CD8-positive, alpha-beta memory T cell (primary cell): ENCODE measurements at regions not wholly inside any gene's neighbourhood (a gene's known extent, or its start where the extent isn't known, plus 50 kb on each side); places are given as distances from the start of the nearest gene placed in this dataset.

Experiments used
- CTCF ChIA-PET: fragments of 350-600 bp; sonication (Branson Sonifier 250); formaldehyde crosslinking; loops from one replicate; lab custom pipeline; 2021; ENCODE audit warnings: antibody characterized with exemption; lab: Charles Lee
- POLR2A ChIA-PET: fragments of 350-600 bp; sonication (Branson Sonifier 250); formaldehyde crosslinking; loops from one replicate; lab custom pipeline; 2021; ENCODE audit warnings: antibody characterized with exemption; lab: Charles Lee
- DNase-seq, 5 donors: peaks; one replicate each; pipeline versions ENCODE4 v3.0.0 to v3.0.0-alpha.2; 2020 to 2022; ENCODE audit warnings: mixed read lengths in 1 of 5
- H3K27ac ChIP-seq: one replicate; pipeline ENCODE4 v1.7.0; 2013; ENCODE audit warnings: low read depth, mild to moderate bottlenecking, low read length, moderate library complexity
- H3K27me3 ChIP-seq: 2 replicates; pipeline ENCODE4 v1.7.0; 2013; ENCODE audit warnings: low read length, mild to moderate bottlenecking; ENCODE audit not compliant: insufficient read depth, poor library complexity, severe bottlenecking
- H3K36me3 ChIP-seq: 2 replicates; pipeline ENCODE4 v1.7.0; 2013; ENCODE audit warnings: mild to moderate bottlenecking, low read length, moderate library complexity; ENCODE audit not compliant: insufficient read depth
- H3K4me1 ChIP-seq: 2 replicates; pipeline ENCODE4 v1.7.0; 2013; ENCODE audit warnings: mild to moderate bottlenecking, low read length, moderate library complexity; ENCODE audit not compliant: insufficient read depth
- H3K4me3 ChIP-seq: 2 replicates; pipeline ENCODE4 v1.7.0; 2013; ENCODE audit warnings: mild to moderate bottlenecking, low read length
- H3K9me3 ChIP-seq: 2 replicates; pipeline ENCODE4 v1.7.0; 2013; ENCODE audit warnings: mild to moderate bottlenecking, low read length
- H3K27ac Mint-ChIP-seq, 8 donors: one replicate each; pipeline ENCODE4 v1.8.0; 2020 to 2021; ENCODE audit warnings: mixed read lengths in 8 of 8, mild to moderate bottlenecking in 6 of 8, inconsistent platforms in 3 of 8, moderate library complexity in 3 of 8
- H3K27me3 Mint-ChIP-seq, 2 donors: one replicate each; pipeline ENCODE4 v1.8.0; 2020 to 2021; ENCODE audit warnings: mixed read lengths in 2 of 2, mild to moderate bottlenecking in 1 of 2, moderate library complexity in 1 of 2
- H3K36me3 Mint-ChIP-seq, 3 donors: one replicate each; pipeline ENCODE4 v1.8.0; 2020 to 2021; ENCODE audit warnings: mixed read lengths in 3 of 3, inconsistent platforms in 1 of 3, mild to moderate bottlenecking in 1 of 3
- H3K4me1 Mint-ChIP-seq, 3 donors: one replicate each; pipeline ENCODE4 v1.8.0; 2020 to 2021; ENCODE audit warnings: mixed read lengths in 3 of 3, inconsistent platforms in 1 of 3, mild to moderate bottlenecking in 1 of 3
- H3K4me3 Mint-ChIP-seq, 7 donors: one replicate each; pipeline ENCODE4 v1.8.0; 2020 to 2021; ENCODE audit warnings: mixed read lengths in 7 of 7, mild to moderate bottlenecking in 6 of 7, moderate library complexity in 4 of 7, inconsistent platforms in 2 of 7
- H3K9me3 Mint-ChIP-seq, 5 donors: one replicate each; pipeline ENCODE4 v1.8.0; 2020 to 2022; ENCODE audit warnings: mixed read lengths in 5 of 5, mild to moderate bottlenecking in 3 of 5, moderate library complexity in 2 of 5, inconsistent platforms in 1 of 5

DNA sequence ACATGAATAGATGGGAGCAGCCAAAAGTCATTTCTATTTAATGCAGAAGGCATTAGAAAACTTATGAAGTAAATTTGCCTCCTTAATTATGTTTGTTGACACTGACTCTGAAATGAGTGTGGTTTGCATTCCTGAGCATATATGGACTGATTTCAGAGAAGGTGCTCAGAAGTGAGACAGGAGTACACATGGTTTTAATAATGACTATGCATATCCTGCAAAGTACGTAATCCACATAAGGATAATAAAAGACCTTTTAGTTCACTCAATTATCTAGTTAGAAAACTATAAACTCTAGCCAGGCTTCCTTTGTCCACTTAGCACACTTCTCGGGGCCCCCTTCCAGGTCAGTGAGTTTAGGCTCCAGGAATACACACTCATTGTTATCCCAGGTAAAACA, 75.7 kb upstream of the SNX2 start:
- Mint-ChIP-seq H3K9me3 (no peaks in the 10 kb centered on the region), H3K4me1 (no peaks in the 10 kb centered on the region), H3K27ac (no peak overlapping the region), H3K27me3 (peaks cover 0 to 4% of the 10 kb centered on the region in 2 donors), H3K4me3 (no peak overlapping the region), H3K36me3 (no peaks in the 10 kb centered on the region)
- Histone ChIP-seq H3K27me3 (no peaks in the 10 kb centered on the region), H3K27ac (no peak overlapping the region), H3K4me3 (no peak overlapping the region), H3K4me1 (no peaks in the 10 kb centered on the region), H3K36me3 (no peaks in the 10 kb centered on the region), H3K9me3 (no peaks in the 10 kb centered on the region)
- ChIA-PET CTCF (no interaction called here), POLR2A (no interaction called here)
- no peak for DNase-seq

DNA sequence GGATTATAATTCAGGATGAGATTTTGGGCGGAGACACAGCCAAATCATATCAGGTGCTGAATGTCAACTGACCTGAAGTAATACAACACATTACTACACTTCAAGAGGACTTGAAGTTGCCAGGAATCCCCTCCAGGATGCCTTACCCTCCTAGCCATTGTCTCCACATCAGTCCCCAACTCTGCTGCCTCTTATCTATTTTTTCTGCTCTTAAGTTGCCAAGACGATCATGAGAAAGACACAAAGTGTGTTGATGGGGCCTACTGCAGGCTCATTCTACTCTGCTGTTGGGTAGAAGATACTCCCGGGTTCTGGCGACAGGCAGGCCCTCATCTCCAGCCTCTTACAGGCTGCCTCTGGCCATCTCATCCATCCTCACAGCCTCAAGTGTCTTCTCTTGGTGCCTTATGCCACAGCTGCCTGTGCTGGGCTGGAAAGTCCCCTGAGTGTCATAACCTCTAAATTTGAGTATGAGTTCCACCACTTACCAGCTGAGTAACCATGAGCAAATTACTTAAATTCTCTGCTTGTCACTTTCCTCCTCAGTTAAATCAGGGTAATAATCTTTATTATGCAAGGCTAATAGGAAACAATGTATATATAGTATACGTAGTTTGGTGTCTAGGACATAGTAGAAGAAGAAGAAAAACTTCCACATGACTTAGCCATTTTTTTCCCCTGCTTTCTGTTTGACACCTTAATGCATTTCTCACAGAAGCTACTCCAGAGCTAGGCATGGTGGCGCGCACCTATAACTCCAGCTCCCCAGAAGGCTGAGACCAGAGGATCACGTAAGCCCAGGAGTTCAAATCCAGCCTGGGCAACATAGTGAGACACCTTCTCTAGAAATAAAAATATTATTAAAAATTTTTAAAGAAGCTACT, 73.0 kb upstream of the SNX2 start:
- ChIA-PET CTCF (no interaction called here), POLR2A (no interaction called here)
- Histone ChIP-seq H3K4me3 (no peak overlapping the region), H3K36me3 (no peaks in the 10 kb centered on the region), H3K27me3 (no peaks in the 10 kb centered on the region), H3K9me3 (no peaks in the 10 kb centered on the region), H3K27ac (no peak overlapping the region), H3K4me1 (no peaks in the 10 kb centered on the region)
- no peak overlapping the region for H3K27ac Mint-ChIP-seq
- no peak overlapping the region for H3K4me3 Mint-ChIP-seq
- H3K9me3 Mint-ChIP-seq = no peaks in the 10 kb centered on the region
- no peaks in the 10 kb centered on the region for H3K36me3 Mint-ChIP-seq
- no peak for DNase-seq
- H3K4me1 Mint-ChIP-seq = no peaks in the 10 kb centered on the region
- peaks cover 0 to 4% of the 10 kb centered on the region in 2 donors for H3K27me3 Mint-ChIP-seq

DNA sequence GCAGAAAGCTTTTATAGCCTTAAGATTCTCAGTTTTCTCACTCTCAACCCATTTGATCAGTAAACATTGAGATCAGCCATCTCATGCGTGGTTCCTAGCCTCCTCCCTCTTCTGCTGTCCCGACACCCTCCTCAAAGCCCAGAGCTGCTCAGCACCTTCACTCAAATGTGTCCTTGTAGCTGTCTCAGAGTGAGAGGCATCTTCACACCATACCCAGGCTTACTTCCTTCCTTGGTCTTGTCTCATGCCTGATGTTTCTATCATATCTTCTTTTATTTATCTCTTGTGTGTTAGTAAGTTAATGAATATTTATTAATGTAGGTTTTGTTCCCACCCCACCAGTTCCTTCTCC, 72.4 kb upstream of the SNX2 start:
- Mint-ChIP-seq H3K4me3 (no peak overlapping the region), H3K27ac (peak overlapping the region in 1 of 8 donors; percentile 66), H3K27me3 (peaks cover 0 to 4% of the 10 kb centered on the region in 2 donors), H3K9me3 (no peaks in the 10 kb centered on the region), H3K36me3 (no peaks in the 10 kb centered on the region), H3K4me1 (no peaks in the 10 kb centered on the region)
- H3K9me3 ChIP-seq = no peaks in the 10 kb centered on the region
- ChIA-PET CTCF (no interaction called here), POLR2A (no interaction called here)
- no peaks in the 10 kb centered on the region for H3K27me3 ChIP-seq
- H3K36me3 ChIP-seq = no peaks in the 10 kb centered on the region
- H3K27ac ChIP-seq = no peak overlapping the region
- H3K4me3 ChIP-seq = no peak overlapping the region
- no peak for DNase-seq
- no peaks in the 10 kb centered on the region for H3K4me1 ChIP-seq

DNA sequence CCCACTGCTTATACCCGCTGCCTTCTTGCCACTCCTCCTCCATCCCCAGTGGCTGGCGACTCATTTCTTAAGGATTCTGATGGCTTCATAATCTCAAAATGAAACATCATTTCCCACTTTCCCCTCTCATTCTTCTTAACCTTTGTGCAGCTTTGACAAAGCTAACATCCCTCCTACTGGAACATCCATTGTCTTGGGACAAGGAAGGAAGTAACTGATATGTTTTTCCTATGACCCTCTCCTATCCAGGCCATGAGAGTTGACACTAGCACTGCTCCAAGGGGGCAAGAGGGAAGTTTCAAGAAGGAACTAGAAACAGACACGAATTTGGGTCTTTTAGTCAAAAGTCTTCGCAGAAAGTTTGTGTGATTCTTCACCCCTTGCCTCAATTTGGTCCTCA, 71.7 kb upstream of the SNX2 start:
- Histone ChIP-seq H3K27me3 (no peaks in the 10 kb centered on the region), H3K4me3 (no peak overlapping the region), H3K4me1 (no peaks in the 10 kb centered on the region), H3K9me3 (no peaks in the 10 kb centered on the region), H3K36me3 (no peaks in the 10 kb centered on the region), H3K27ac (no peak overlapping the region)
- Mint-ChIP-seq H3K27ac (no peak overlapping the region), H3K27me3 (peaks cover 0 to 4% of the 10 kb centered on the region in 2 donors), H3K36me3 (no peaks in the 10 kb centered on the region), H3K9me3 (no peaks in the 10 kb centered on the region), H3K4me3 (no peak overlapping the region), H3K4me1 (no peaks in the 10 kb centered on the region)
- DNase-seq = no peak
- POLR2A ChIA-PET = no interaction called here
- CTCF ChIA-PET = interaction anchor here (1.5 to 2.0 kb wide), 2 partner anchors 11 to 907 kb away, joined by 3 to 7 read pairs; no protein-coding TSS in a partner anchor

DNA sequence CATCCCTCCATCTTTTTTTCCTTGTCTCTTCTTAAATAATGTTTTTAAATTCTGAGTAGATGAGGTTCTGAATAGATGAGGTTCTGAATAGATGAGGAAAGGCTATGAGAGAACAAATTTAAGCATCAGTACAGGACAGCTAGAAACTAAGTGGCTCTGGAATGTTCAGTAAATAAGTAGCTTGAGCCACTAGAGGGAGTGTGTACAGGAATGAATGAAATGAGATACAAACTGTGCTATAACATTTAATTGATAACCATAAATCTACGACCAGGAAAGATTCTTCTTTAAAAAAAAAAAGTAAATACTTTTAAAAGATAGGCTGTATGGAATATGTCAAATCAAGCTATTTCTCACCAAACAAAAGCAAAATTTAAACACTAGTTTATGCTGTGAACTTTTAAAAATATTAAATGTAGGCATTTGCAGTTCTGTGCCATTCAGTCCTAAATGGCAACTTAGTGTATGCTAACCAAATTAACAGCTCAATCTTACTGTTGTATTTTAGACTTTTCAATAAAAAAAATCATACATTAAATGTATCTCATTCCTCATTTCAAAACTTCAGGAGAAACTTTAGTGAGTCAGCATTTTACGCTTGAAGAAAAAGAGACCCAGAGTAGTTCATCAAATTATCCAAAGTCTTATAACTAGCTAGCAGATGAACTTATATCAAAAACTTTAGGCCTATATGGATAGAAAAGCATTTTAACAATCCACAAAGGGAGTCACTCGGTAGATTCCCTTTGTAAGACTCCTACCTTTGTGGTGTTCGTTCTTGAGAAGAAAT, 70.4 kb upstream of the SNX2 start:
- H3K27me3 Mint-ChIP-seq = peaks cover 0 to 9% of the 10 kb centered on the region in 2 donors
- H3K27ac Mint-ChIP-seq = no peak overlapping the region
- H3K4me3 ChIP-seq = no peak overlapping the region
- CTCF ChIA-PET = interaction anchor here (0.7 to 2.0 kb wide), 5 partner anchors 9 to 906 kb away, joined by 3 to 7 read pairs (median 3); no protein-coding TSS in a partner anchor
- H3K4me3 Mint-ChIP-seq = no peak overlapping the region
- no peaks in the 10 kb centered on the region for H3K4me1 Mint-ChIP-seq
- no peak overlapping the region for H3K27ac ChIP-seq
- POLR2A ChIA-PET = no interaction called here
- H3K9me3 ChIP-seq = no peaks in the 10 kb centered on the region
- peak in 1 of 5 donors; percentile 3 for DNase-seq
- H3K4me1 ChIP-seq = no peaks in the 10 kb centered on the region
- H3K36me3 ChIP-seq = no peaks in the 10 kb centered on the region
- H3K27me3 ChIP-seq = no peaks in the 10 kb centered on the region
- no peaks in the 10 kb centered on the region for H3K36me3 Mint-ChIP-seq
- no peaks in the 10 kb centered on the region for H3K9me3 Mint-ChIP-seq

DNA sequence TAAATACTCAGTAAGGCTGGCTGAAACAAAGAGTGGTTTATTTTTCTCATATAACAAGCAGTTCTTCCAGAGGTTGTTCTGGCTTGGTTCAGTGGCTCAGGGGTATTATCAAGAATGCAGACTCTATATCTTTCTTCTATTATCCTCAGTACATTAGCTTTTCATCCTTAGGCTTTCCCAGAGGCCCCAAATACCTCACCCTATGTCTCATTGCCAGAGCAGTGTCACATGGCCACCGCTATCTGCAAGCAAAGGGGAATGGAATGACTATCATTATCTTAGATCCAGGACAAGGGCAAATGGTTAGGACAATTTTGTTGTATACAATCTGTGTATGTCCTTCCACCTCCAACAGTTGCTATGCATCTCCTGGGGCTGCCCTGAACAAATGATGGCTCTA, 69.0 kb upstream of the SNX2 start:
- Mint-ChIP-seq H3K27me3 (peaks cover 0 to 10% of the 10 kb centered on the region in 2 donors), H3K4me1 (no peaks in the 10 kb centered on the region), H3K4me3 (no peak overlapping the region), H3K36me3 (no peaks in the 10 kb centered on the region), H3K9me3 (peaks cover 0 to 1% (median 0%) of the 10 kb centered on the region in 5 donors), H3K27ac (no peak overlapping the region)
- Histone ChIP-seq H3K27ac (no peak overlapping the region), H3K36me3 (no peaks in the 10 kb centered on the region), H3K9me3 (no peaks in the 10 kb centered on the region), H3K4me1 (no peaks in the 10 kb centered on the region), H3K4me3 (no peak overlapping the region), H3K27me3 (no peaks in the 10 kb centered on the region)
- ChIA-PET CTCF (no interaction called here), POLR2A (no interaction called here)
- no peak for DNase-seq

DNA sequence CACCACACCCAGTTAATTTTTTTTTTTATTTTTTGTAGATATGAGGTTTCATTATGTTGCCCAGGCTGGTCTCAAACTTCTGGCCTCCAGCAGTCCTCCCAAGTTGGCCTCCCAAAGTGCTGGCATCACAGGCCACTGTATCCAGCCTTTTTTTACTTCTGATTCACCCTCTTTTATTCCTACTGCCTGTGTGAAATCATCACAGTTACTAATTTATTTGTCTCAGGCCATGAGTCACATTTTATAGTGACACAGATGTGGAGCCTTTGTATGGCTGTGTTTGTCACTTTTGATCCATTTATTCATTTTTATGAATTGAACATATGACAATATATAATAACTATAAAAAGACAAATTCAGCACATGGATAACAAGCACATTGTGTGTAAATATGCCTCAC, 67.1 kb upstream of the SNX2 start:
- H3K4me3 ChIP-seq = no peak overlapping the region
- H3K36me3 ChIP-seq = no peaks in the 10 kb centered on the region
- H3K4me1 ChIP-seq = no peaks in the 10 kb centered on the region
- DNase-seq = no peak
- H3K9me3 ChIP-seq = no peaks in the 10 kb centered on the region
- no peak overlapping the region for H3K27ac ChIP-seq
- no peaks in the 10 kb centered on the region for H3K4me1 Mint-ChIP-seq
- H3K27me3 Mint-ChIP-seq = peaks cover 0 to 13% of the 10 kb centered on the region in 2 donors
- no peak overlapping the region for H3K4me3 Mint-ChIP-seq
- ChIA-PET CTCF (interaction anchor here (0.7 kb wide), 1 partner anchor 67 kb away, joined by 4 read pairs; the partner anchor contains the start of gene SNX2), POLR2A (no interaction called here)
- no peak overlapping the region for H3K27ac Mint-ChIP-seq
- H3K27me3 ChIP-seq = no peaks in the 10 kb centered on the region
- H3K9me3 Mint-ChIP-seq = peaks cover 0 to 2% (median 0%) of the 10 kb centered on the region in 5 donors
- H3K36me3 Mint-ChIP-seq = no peaks in the 10 kb centered on the region

DNA sequence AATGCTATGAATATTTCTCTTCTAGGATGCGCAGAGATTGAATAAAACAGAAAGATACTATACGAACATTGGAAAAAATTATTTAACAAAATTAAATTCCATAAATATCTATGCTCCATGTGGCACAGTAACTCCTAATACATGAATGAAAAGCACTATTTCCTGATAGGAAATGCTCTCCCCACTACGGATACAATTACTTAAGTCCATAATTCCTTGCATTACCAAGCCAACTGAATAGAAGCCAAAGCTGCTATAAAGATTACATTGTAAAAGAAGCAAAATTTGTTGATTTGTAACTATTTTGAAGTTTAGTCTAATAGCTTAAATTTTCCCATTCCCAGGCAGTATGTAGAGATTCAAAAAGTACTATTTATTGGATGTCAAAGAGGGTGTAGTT, 61.8 kb upstream of the SNX2 start:
- Histone ChIP-seq H3K27me3 (no peaks in the 10 kb centered on the region), H3K36me3 (no peaks in the 10 kb centered on the region), H3K4me3 (no peak overlapping the region), H3K9me3 (no peaks in the 10 kb centered on the region), H3K27ac (no peak overlapping the region), H3K4me1 (no peaks in the 10 kb centered on the region)
- no peak overlapping the region for H3K4me3 Mint-ChIP-seq
- ChIA-PET POLR2A (no interaction called here), CTCF (no interaction called here)
- no peaks in the 10 kb centered on the region for H3K36me3 Mint-ChIP-seq
- peaks cover 0 to 2% (median 0%) of the 10 kb centered on the region in 5 donors for H3K9me3 Mint-ChIP-seq
- peaks cover 5 to 26% of the 10 kb centered on the region in 2 donors for H3K27me3 Mint-ChIP-seq
- no peak for DNase-seq
- no peaks in the 10 kb centered on the region for H3K4me1 Mint-ChIP-seq
- H3K27ac Mint-ChIP-seq = no peak overlapping the region
